Endodermal cell (in vitro differentiated cells): ENCODE measurements at regions not wholly inside any gene's neighbourhood (a gene's known extent, or its start where the extent isn't known, plus 50 kb on each side); places are given as distances from the start of the nearest gene placed in this dataset.

Experiments
- DNase-seq: peaks from one replicate; pipeline ENCODE4 v3.0.0-alpha.2; 2017
- H3K27ac ChIP-seq: 2 replicates; pipeline ENCODE4 v1.5.1; 2013; ENCODE audit warnings: mild to moderate bottlenecking, low read depth, low read length, moderate library complexity
- H3K27me3 ChIP-seq: 2 replicates; pipeline ENCODE4 v1.6.1; 2013; ENCODE audit warnings: mild to moderate bottlenecking, low read length, moderate library complexity; ENCODE audit not compliant: insufficient read depth, control insufficient read depth, poor library complexity, severe bottlenecking
- H3K36me3 ChIP-seq: 2 replicates; pipeline ENCODE4 v1.7.0; 2013; ENCODE audit warnings: mild to moderate bottlenecking, low read length, moderate library complexity; ENCODE audit not compliant: control insufficient read depth, insufficient read depth
- H3K4me1 ChIP-seq: one replicate; pipeline ENCODE4 v1.7.0; 2013; ENCODE audit warnings: low read length; ENCODE audit not compliant: control insufficient read depth, insufficient read depth
- H3K4me3 ChIP-seq: 2 replicates; pipeline ENCODE4 v1.5.1; 2013; ENCODE audit warnings: mild to moderate bottlenecking, low read length, moderate library complexity
- H3K9ac ChIP-seq: 2 replicates; pipeline ENCODE4 v1.6.1; 2013; ENCODE audit warnings: mild to moderate bottlenecking, low read length, moderate library complexity; ENCODE audit not compliant: poor library complexity, severe bottlenecking; ENCODE audit errors: extremely low read depth
- H3K9me3 ChIP-seq: 2 replicates; pipeline ENCODE4 v1.6.1; 2013; ENCODE audit warnings: mild to moderate bottlenecking, low read length, moderate library complexity; ENCODE audit not compliant: control insufficient read depth
- H3K27ac Mint-ChIP-seq: 2 replicates; pipeline ENCODE4 v1.8.0; 2020; ENCODE audit warnings: mixed read lengths
- H3K27me3 Mint-ChIP-seq: 2 replicates; pipeline ENCODE4 v1.8.0; 2021; ENCODE audit warnings: mild to moderate bottlenecking, mixed read lengths; ENCODE audit not compliant: insufficient read depth
- H3K36me3 Mint-ChIP-seq: 2 replicates; pipeline ENCODE4 v1.8.0; 2020; ENCODE audit warnings: low read depth, mixed read lengths
- H3K4me1 Mint-ChIP-seq: 2 replicates; pipeline ENCODE4 v1.8.0; 2020; ENCODE audit warnings: mixed read lengths
- H3K4me3 Mint-ChIP-seq: 2 replicates; pipeline ENCODE4 v1.8.0; 2020; ENCODE audit warnings: mild to moderate bottlenecking, moderate library complexity, mixed read lengths
- H3K9me3 Mint-ChIP-seq: 2 replicates; pipeline ENCODE4 v1.8.0; 2020; ENCODE audit warnings: mild to moderate bottlenecking, mixed read lengths
- WGBS, 2 experiments: methylation state at CpG; one replicate each; pipeline versions ENCODE4 v1.1.5 to v1.1.7; 2013; ENCODE audit warnings: missing lambda C conversion rate in 2 of 2, mixed read lengths in 1 of 2; ENCODE audit not compliant: insufficient coverage in 1 of 2, insufficient read length in 1 of 2; 5-methylcytosine and 5-hydroxymethylcytosine counted together
- TF ChIP-seq, protein P1 (sequence below): fragments of 200-600 bp; sonication (generic); conservative IDR thresholded peaks from 2 replicates; pipeline ENCODE4 v1.5.0; 2021; ENCODE audit warnings: antibody characterized with exemption, mild to moderate bottlenecking

DNA sequence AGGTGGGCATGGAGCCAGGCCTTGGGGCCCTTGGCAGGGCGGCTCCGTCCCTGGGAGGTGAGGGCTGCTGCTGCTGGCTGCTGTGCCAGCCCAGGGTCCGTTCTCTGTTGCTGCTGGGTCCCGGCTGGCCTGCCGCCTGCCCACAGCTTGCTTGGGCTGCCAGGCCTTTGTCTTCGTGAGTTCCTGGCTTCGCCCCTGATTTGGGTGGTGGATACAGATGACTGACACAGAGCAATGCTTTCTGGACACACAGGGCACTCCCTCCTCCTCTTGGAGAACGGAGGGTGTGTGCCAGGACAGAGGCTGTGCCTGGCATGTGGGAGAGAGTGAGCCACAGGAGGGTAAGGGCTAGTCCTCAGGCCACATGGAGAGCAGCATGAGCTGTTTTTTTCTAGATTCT, 166.1 kb downstream of the MACROH2A1 start:
- no peak for DNase-seq
- Histone ChIP-seq H3K4me1 (no peaks in the 10 kb centered on the region), H3K27me3 (peaks cover 5% of the 10 kb centered on the region), H3K27ac (no peak overlapping the region), H3K36me3 (no peaks in the 10 kb centered on the region), H3K9me3 (no peaks in the 10 kb centered on the region), H3K9ac (no peak overlapping the region), H3K4me3 (no peak overlapping the region)
- 89 to 96% methylated on average over 5 to 8 of the region's 8 CpGs for WGBS, 2 experiments
- H3K4me3 Mint-ChIP-seq, result no peak overlapping the region
- peaks cover 15% of the 10 kb centered on the region for H3K27me3 Mint-ChIP-seq
- H3K4me1 Mint-ChIP-seq, result no peaks in the 10 kb centered on the region
- H3K27ac Mint-ChIP-seq, result no peak overlapping the region
- TF ChIP-seq, protein P1, sequence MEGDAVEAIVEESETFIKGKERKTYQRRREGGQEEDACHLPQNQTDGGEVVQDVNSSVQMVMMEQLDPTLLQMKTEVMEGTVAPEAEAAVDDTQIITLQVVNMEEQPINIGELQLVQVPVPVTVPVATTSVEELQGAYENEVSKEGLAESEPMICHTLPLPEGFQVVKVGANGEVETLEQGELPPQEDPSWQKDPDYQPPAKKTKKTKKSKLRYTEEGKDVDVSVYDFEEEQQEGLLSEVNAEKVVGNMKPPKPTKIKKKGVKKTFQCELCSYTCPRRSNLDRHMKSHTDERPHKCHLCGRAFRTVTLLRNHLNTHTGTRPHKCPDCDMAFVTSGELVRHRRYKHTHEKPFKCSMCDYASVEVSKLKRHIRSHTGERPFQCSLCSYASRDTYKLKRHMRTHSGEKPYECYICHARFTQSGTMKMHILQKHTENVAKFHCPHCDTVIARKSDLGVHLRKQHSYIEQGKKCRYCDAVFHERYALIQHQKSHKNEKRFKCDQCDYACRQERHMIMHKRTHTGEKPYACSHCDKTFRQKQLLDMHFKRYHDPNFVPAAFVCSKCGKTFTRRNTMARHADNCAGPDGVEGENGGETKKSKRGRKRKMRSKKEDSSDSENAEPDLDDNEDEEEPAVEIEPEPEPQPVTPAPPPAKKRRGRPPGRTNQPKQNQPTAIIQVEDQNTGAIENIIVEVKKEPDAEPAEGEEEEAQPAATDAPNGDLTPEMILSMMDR, result no peak
- H3K36me3 Mint-ChIP-seq, result no peaks in the 10 kb centered on the region
- no peaks in the 10 kb centered on the region for H3K9me3 Mint-ChIP-seq

DNA sequence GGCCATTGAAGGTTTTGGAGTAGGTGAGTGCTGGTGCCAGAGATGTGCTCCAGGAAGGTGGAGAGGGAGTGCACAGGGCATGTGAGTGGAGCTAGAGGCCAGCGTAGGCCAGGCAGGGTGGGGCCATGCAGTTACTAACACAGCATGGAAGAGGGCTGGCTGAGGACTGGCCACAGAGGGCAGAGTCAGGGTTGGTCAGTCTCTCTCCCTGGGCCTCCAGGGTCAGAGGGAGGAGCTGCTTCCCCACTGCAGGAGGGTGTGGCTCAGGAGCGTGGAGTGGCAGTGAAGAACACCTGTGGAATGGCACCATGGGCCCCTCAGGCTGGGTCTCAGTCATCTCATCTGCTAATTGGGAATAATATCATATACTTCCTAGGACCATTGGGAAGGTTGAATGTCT, 167.7 kb downstream of the MACROH2A1 start:
- no peak for DNase-seq
- peaks cover under 1% of the 10 kb centered on the region for H3K4me1 Mint-ChIP-seq
- H3K9me3 ChIP-seq, result no peaks in the 10 kb centered on the region
- no peaks in the 10 kb centered on the region for H3K4me1 ChIP-seq
- no peak overlapping the region for H3K27ac Mint-ChIP-seq
- H3K36me3 ChIP-seq, result no peaks in the 10 kb centered on the region
- H3K4me3 Mint-ChIP-seq, result no peak overlapping the region
- no peak overlapping the region for H3K27ac ChIP-seq
- H3K9me3 Mint-ChIP-seq, result no peaks in the 10 kb centered on the region
- TF ChIP-seq, protein P1, result no peak
- H3K4me3 ChIP-seq, result no peak overlapping the region
- WGBS, 2 experiments, result 97 to 100% methylated on average over 2 of the region's 2 CpGs
- H3K27me3 Mint-ChIP-seq, result peaks cover 20% of the 10 kb centered on the region
- no peaks in the 10 kb centered on the region for H3K36me3 Mint-ChIP-seq
- H3K27me3 ChIP-seq, result peaks cover 5% of the 10 kb centered on the region
- no peak overlapping the region for H3K9ac ChIP-seq

DNA sequence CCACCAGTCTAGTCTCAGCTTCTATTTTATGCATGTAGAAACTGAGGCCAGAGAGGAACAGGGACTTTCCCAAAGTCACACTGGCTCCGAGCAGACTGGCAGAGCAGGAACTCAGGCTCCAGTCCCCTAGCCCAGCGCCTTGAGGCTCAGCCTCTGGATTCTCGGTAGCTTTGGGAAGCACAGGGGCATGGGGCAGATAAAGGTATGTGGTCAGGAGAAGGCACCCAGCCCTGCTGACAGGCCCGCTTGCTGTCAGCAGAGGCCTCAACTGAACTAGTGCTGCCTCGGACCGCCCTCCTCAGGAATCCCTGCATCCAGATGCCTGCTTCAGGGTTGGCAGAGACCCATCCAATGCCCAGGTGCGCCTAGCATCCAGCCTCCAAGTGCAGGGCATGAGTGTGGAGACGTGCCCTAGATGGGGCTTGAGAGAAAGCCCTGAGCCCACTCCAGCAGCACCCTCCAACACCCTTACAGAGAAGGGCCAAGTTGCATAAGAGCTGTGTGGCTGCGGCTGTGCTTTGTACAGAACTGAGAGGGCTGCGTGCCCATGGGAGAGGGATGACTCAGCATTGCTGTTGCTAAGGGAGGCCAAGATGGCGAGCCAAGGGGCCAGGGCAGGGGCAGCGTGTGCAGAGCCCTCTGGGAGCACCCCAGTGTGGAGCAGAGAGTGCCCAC, 168.6 kb downstream of the MACROH2A1 start:
- no peaks in the 10 kb centered on the region for H3K9me3 Mint-ChIP-seq
- no peaks in the 10 kb centered on the region for H3K36me3 ChIP-seq
- H3K27me3 Mint-ChIP-seq, result peaks cover 26% of the 10 kb centered on the region
- H3K4me3 ChIP-seq, result no peak overlapping the region
- 90 to 94% methylated on average over 12 of the region's 12 CpGs for WGBS, 2 experiments
- no peak overlapping the region for H3K27ac Mint-ChIP-seq
- no peak overlapping the region for H3K4me3 Mint-ChIP-seq
- no peaks in the 10 kb centered on the region for H3K4me1 ChIP-seq
- H3K27me3 ChIP-seq, result no peaks in the 10 kb centered on the region
- H3K9me3 ChIP-seq, result no peaks in the 10 kb centered on the region
- H3K36me3 Mint-ChIP-seq, result no peaks in the 10 kb centered on the region
- H3K27ac ChIP-seq, result no peak overlapping the region
- TF ChIP-seq, protein P1, result no peak
- DNase-seq, result no peak
- H3K9ac ChIP-seq, result no peak overlapping the region
- H3K4me1 Mint-ChIP-seq, result peaks cover 3% of the 10 kb centered on the region
